ENCODE measurements at regions not wholly inside any gene's neighbourhood (a gene's known extent, or its start where the extent isn't known, plus 50 kb on each side); places are given as distances from the start of the nearest gene placed in this dataset.

DNA sequence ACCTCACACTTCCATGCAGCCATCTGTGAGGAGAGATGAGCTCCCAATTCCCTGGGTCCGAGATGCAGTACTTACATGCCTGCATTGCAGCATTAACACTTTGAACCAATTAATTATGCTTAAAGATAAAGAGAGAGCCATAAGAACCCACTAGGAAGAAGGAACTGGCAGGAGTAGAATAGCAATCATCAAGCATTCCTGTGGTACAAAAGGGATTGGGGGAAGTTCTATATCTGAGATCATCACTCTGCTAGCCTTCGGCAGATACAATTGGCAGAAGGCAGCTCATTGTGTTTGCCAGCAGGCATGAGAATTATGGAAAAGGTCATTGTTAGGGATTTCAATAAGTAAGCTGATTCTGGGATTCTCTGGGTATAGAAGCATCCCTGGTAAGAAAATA is 891.4 kb downstream of the NTRK3 start:
- Histone ChIP-seq H3K9me3 (ENCODE audit: control insufficient read depth, insufficient read depth, low read length) (no peaks in the 10 kb centered on the region), H4K8ac (ENCODE audit: low read depth in 2 of 2, low read length in 2 of 2) (no peak overlapping the region), H4K91ac (ENCODE audit: insufficient read depth, low read depth, low read length) (no peak overlapping the region; the same call in 1 of the 2 replicates), H2AK9ac (replicated peaks; ENCODE audit: low read depth, low read length, poor library complexity) (no peak overlapping the region), H2BK120ac (ENCODE audit: low read depth, low read length) (peak overlapping the region; percentile 63), H3K4me2 (ENCODE audit: low read depth, low read length) (peak overlapping the region; percentile 70; the same call in 1 of the 2 replicates), H4K5ac (ENCODE audit: low read depth, low read length) (peak overlapping the region; percentile 81; the same call in 1 of the 2 replicates), H3K4me3 (ENCODE audit: insufficient read depth, low read depth, low read length) (no peak overlapping the region), H2AK5ac (ENCODE audit: low read depth, low read length) (no peak overlapping the region), H2AFZ (replicated peaks; ENCODE audit: low read length, poor library complexity) (peak overlapping the region; percentile 61), H3K14ac (replicated peaks; ENCODE audit: low read depth, low read length) (no peak overlapping the region), H2BK20ac (ENCODE audit: low read depth, low read length) (no peak overlapping the region), H3K36me3 (ENCODE audit: control insufficient read depth, insufficient read depth, low read length) (no peaks in the 10 kb centered on the region), H3K27ac (ENCODE audit: insufficient read depth, low read length) (no peak overlapping the region), H3K79me1 (ENCODE audit: low read depth in 1 of 2, low read length in 2 of 2) (no peaks in the 10 kb centered on the region), H3K27me3 (ENCODE audit: control insufficient read depth, insufficient read depth, low read length) (no peaks in the 10 kb centered on the region), H3K4me1 (ENCODE audit: control insufficient read depth, insufficient read depth, low read length) (peaks cover 6% of the 10 kb centered on the region), H2BK15ac (ENCODE audit: low read depth, low read length) (no peak overlapping the region; the same call in 2 of the 3 replicates), H3K9me1 (ENCODE audit: insufficient read depth, low read length) (peaks cover 5% of the 10 kb centered on the region; the same call in 1 of the 2 replicates), H2BK5ac (ENCODE audit: low read depth, low read length, poor library complexity, severe bottlenecking) (no peak overlapping the region), H3K18ac (ENCODE audit: low read depth, low read length) (peak overlapping the region; percentile 36; the same call in 1 of the 2 replicates), H3K56ac (ENCODE audit: extremely low read depth, insufficient read depth, low read length) (no peak overlapping the region), H3K4ac (ENCODE audit: low read depth, low read length) (no peak overlapping the region; the same call in 1 of the 2 replicates), H3K9ac (ENCODE audit: low read depth, low read length) (no peak overlapping the region), H3K23ac (ENCODE audit: low read depth, low read length) (no peak overlapping the region), H4K20me1 (ENCODE audit: insufficient read depth, low read length) (no peaks in the 10 kb centered on the region)
- TF ChIP-seq, protein P1, sequence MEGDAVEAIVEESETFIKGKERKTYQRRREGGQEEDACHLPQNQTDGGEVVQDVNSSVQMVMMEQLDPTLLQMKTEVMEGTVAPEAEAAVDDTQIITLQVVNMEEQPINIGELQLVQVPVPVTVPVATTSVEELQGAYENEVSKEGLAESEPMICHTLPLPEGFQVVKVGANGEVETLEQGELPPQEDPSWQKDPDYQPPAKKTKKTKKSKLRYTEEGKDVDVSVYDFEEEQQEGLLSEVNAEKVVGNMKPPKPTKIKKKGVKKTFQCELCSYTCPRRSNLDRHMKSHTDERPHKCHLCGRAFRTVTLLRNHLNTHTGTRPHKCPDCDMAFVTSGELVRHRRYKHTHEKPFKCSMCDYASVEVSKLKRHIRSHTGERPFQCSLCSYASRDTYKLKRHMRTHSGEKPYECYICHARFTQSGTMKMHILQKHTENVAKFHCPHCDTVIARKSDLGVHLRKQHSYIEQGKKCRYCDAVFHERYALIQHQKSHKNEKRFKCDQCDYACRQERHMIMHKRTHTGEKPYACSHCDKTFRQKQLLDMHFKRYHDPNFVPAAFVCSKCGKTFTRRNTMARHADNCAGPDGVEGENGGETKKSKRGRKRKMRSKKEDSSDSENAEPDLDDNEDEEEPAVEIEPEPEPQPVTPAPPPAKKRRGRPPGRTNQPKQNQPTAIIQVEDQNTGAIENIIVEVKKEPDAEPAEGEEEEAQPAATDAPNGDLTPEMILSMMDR (conservative IDR thresholded peaks at IDR 0.05; ENCODE audit: low read depth, low read length), result no peak
- TF ChIP-seq ELK1 (IDR thresholded peaks at IDR 0.05; ENCODE audit: borderline replicate concordance, low read depth, low read length), result no peak
- BruUV-seq (replicated peaks), result no TSS peak
- intact Hi-C loops (cut with micrococcal nuclease) (loop anchor here (5.0 kb wide), 1 partner anchor 1893 kb away; no protein-coding TSS in a partner anchor), in situ Hi-C loops (cut with MboI; ENCODE audit: low sequenced_read_pairs) (no loop called here), dilution Hi-C loops (cut with HindIII; ENCODE audit: low sequenced_read_pairs, unreplicated experiment) (no loop called here)
- 40% methylated on average over 1 of the region's 2 CpGs; no CpG with 5 or more reads in 1 of the 2 experiments for WGBS, 2 experiments (ENCODE audit: extremely low coverage in 2 of 2, insufficient read length in 1 of 2)
- ChIA-PET POLR2A (ENCODE audit: unreplicated experiment) (no interaction called here), CTCF (no interaction called here)
- DNase-seq (peak; percentile 69), ATAC-seq (ENCODE audit: low read depth) (peak; percentile 50)
